Panc1 (cell line): ENCODE measurements at regions not wholly inside any gene's neighbourhood (a gene's known extent, or its start where the extent isn't known, plus 50 kb on each side); places are given as distances from the start of the nearest gene placed in this dataset.

Source experiments
- ATAC-seq: fragments of 200-7000 bp; cut with Tn5 transposase; 2 replicates; pipeline ENCODE4 v1.9.1; 2020; ENCODE audit warnings: mild to moderate bottlenecking, moderate library complexity
- BruUV-seq: library from RNA; stranded (reverse); fragments of 400-500 nt; replicated peaks from 2 replicates; lab custom pipeline; 2021; lab: Mats Ljungman, UMichigan
- CTCF ChIA-PET: fragments of 300-600 bp; sonication (Branson Sonifier 250); formaldehyde crosslinking; loops from one replicate; lab custom pipeline; 2022; ENCODE audit warnings: antibody characterized with exemption; lab: Charles Lee
- POLR2A ChIA-PET: fragments of 300-600 bp; sonication (Branson Sonifier 250); formaldehyde crosslinking; loops from one replicate; lab custom pipeline; 2022; ENCODE audit warnings: antibody characterized with exemption; lab: Charles Lee
- DNase-seq: peaks from one replicate; pipeline ENCODE4 v3.0.0-alpha.2; 2010; ENCODE audit warnings: low read depth, low spot score
- H3K27ac ChIP-seq: 2 replicates; pipeline ENCODE4 v1.5.1; 2011; ENCODE audit warnings: mild to moderate bottlenecking, low read length, inconsistent platforms
- H3K27me3 ChIP-seq: fragments of 200-500 bp; sonication (Bioruptor generic); 2 replicates; pipeline ENCODE4 v1.6.0; 2014; ENCODE audit warnings: low read length, inconsistent platforms; ENCODE audit not compliant: control insufficient read depth, insufficient read depth
- H3K36me3 ChIP-seq: fragments of 200-500 bp; sonication (Bioruptor generic); 2 replicates; pipeline ENCODE4 v1.5.1; 2014; ENCODE audit warnings: inconsistent platforms, mild to moderate bottlenecking, low read length, moderate library complexity; ENCODE audit not compliant: control insufficient read depth, insufficient read depth
- H3K4me1 ChIP-seq: 2 replicates; pipeline ENCODE4 v1.5.1; 2011; ENCODE audit warnings: inconsistent platforms, mild to moderate bottlenecking, low read length, moderate library complexity; ENCODE audit not compliant: control insufficient read depth, insufficient read depth
- H3K4me3 ChIP-seq, 2 experiments: 2 replicates each; pipeline ENCODE4 v1.5.1; 2011 to 2012; ENCODE audit warnings: low read depth in 2 of 2, low read length in 2 of 2, mild to moderate bottlenecking in 2 of 2, inconsistent platforms in 1 of 2, moderate library complexity in 1 of 2
- H3K9me3 ChIP-seq: fragments of 200-500 bp; sonication (Bioruptor generic); 2 replicates; pipeline ENCODE4 v1.5.1; 2014; ENCODE audit warnings: low read depth, mild to moderate bottlenecking, inconsistent platforms, low read length, moderate library complexity; ENCODE audit not compliant: control insufficient read depth, insufficient read depth
- POLR2AphosphoS5 ChIP-seq: IDR thresholded peaks from 2 replicates; pipeline ENCODE4 v1.6.1; 2012; ENCODE audit warnings: mild to moderate bottlenecking, low read depth, low read length, moderate library complexity
- SIN3A ChIP-seq: IDR thresholded peaks from 2 replicates; pipeline ENCODE4 v1.6.1; 2012; ENCODE audit warnings: low read depth, mild to moderate bottlenecking, low read length, moderate library complexity, borderline replicate concordance; ENCODE audit not compliant: insufficient read depth
- TCF7L2 ChIP-seq: IDR thresholded peaks from 2 replicates; pipeline ENCODE4 v1.6.1; 2011; ENCODE audit warnings: mild to moderate bottlenecking, low read depth, low read length, inconsistent platforms
- in situ Hi-C: cut with HindIII; loops from 2 replicates; pipeline ENCODE4 v1.10.0; 2016; ENCODE audit warnings: low sequenced_read_pairs, low pct_unique_long_range_greater_than_20kb
- intact Hi-C: fragments of 100-400 bp; cut with micrococcal nuclease; formaldehyde crosslinking; loops from one replicate; pipeline ENCODE4 v1.10.0; 2022; ENCODE audit not compliant: unreplicated experiment
- TF ChIP-seq, protein P1 (sequence below): fragments of 450-650 bp; IDR thresholded peaks from 2 replicates; pipeline ENCODE4 v1.5.1; 2017; ENCODE audit warnings: mild to moderate bottlenecking
- TF ChIP-seq, protein P2 (sequence below), 2 experiments: IDR thresholded peaks; 2 replicates each; pipeline ENCODE4 v1.6.1; 2011 to 2012; ENCODE audit warnings: low read depth in 2 of 2, control low read depth in 1 of 2, low read length in 1 of 2, mild to moderate bottlenecking in 1 of 2, moderate library complexity in 1 of 2; ENCODE audit not compliant: insufficient read depth in 1 of 2

DNA sequence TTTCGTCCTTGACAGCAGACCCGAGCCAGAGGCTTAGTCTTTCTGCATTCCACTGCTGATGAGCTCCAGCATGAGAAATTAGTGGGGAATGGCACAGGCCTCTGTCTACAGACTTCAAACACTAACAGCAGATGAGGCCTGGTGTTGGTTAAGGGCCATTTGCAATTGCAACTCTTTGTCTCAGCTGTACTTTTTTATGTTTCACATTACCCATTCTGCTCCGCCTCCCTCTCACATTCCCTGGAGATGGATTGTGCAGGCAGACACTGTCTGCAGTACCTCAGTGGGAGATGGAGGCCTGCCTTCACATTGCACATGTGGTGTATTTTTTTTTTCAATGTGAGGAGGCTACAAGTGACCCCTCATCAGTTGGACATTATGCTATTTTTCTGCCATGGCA is 370.2 kb downstream of the DUSP10 start:
- ChIA-PET POLR2A (no interaction called here), CTCF (no interaction called here)
- DNase-seq (no peak), ATAC-seq (no peak)
- no peaks in the 10 kb centered on the region for H3K9me3 ChIP-seq
- H3K4me1 ChIP-seq, result no peaks in the 10 kb centered on the region
- no TSS peak for BruUV-seq
- no peaks in the 10 kb centered on the region for H3K27me3 ChIP-seq
- H3K4me3 ChIP-seq, result no peak overlapping the region
- no peaks in the 10 kb centered on the region for H3K36me3 ChIP-seq
- intact Hi-C loops (no loop called here), in situ Hi-C loops (no loop called here)
- H3K27ac ChIP-seq, result no peak overlapping the region
- TF ChIP-seq TCF7L2, result no peak
- TF ChIP-seq, protein P1, sequence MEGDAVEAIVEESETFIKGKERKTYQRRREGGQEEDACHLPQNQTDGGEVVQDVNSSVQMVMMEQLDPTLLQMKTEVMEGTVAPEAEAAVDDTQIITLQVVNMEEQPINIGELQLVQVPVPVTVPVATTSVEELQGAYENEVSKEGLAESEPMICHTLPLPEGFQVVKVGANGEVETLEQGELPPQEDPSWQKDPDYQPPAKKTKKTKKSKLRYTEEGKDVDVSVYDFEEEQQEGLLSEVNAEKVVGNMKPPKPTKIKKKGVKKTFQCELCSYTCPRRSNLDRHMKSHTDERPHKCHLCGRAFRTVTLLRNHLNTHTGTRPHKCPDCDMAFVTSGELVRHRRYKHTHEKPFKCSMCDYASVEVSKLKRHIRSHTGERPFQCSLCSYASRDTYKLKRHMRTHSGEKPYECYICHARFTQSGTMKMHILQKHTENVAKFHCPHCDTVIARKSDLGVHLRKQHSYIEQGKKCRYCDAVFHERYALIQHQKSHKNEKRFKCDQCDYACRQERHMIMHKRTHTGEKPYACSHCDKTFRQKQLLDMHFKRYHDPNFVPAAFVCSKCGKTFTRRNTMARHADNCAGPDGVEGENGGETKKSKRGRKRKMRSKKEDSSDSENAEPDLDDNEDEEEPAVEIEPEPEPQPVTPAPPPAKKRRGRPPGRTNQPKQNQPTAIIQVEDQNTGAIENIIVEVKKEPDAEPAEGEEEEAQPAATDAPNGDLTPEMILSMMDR, result no peak
- no peak for TF ChIP-seq POLR2AphosphoS5
- TF ChIP-seq, protein P2, sequence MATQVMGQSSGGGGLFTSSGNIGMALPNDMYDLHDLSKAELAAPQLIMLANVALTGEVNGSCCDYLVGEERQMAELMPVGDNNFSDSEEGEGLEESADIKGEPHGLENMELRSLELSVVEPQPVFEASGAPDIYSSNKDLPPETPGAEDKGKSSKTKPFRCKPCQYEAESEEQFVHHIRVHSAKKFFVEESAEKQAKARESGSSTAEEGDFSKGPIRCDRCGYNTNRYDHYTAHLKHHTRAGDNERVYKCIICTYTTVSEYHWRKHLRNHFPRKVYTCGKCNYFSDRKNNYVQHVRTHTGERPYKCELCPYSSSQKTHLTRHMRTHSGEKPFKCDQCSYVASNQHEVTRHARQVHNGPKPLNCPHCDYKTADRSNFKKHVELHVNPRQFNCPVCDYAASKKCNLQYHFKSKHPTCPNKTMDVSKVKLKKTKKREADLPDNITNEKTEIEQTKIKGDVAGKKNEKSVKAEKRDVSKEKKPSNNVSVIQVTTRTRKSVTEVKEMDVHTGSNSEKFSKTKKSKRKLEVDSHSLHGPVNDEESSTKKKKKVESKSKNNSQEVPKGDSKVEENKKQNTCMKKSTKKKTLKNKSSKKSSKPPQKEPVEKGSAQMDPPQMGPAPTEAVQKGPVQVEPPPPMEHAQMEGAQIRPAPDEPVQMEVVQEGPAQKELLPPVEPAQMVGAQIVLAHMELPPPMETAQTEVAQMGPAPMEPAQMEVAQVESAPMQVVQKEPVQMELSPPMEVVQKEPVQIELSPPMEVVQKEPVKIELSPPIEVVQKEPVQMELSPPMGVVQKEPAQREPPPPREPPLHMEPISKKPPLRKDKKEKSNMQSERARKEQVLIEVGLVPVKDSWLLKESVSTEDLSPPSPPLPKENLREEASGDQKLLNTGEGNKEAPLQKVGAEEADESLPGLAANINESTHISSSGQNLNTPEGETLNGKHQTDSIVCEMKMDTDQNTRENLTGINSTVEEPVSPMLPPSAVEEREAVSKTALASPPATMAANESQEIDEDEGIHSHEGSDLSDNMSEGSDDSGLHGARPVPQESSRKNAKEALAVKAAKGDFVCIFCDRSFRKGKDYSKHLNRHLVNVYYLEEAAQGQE (IDR thresholded peaks at IDR 0.05; ENCODE audit: insufficient read depth in 1 of 2, low read depth in 2 of 2, low read length in 1 of 2), result no peak
- no peak for TF ChIP-seq SIN3A

DNA sequence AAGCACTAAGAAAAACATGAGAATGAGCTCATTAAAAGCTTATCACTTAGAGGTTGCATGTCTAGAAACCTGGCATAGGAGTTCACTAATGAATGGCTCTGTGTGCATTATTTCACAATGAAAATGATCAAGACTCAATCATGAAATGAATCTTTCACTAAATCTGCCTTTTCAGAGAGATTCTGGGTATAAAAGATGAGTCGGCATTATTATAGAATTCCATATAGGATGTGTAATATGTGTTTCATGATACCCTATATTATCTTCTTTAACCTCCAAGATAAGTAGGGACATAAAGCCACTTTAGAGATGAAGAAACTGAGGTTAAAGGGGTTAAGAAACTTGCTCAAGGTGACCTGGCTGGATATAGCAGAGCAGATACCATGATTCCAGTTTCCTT is 368.1 kb downstream of the DUSP10 start:
- no peaks in the 10 kb centered on the region for H3K9me3 ChIP-seq
- ATAC-seq (no peak), DNase-seq (no peak)
- H3K27ac ChIP-seq, result no peak overlapping the region
- intact Hi-C loops (no loop called here), in situ Hi-C loops (no loop called here)
- H3K27me3 ChIP-seq, result no peaks in the 10 kb centered on the region
- no peaks in the 10 kb centered on the region for H3K36me3 ChIP-seq
- ChIA-PET POLR2A (no interaction called here), CTCF (no interaction called here)
- H3K4me1 ChIP-seq, result no peaks in the 10 kb centered on the region
- no TSS peak for BruUV-seq
- H3K4me3 ChIP-seq, result no peak overlapping the region
- TF ChIP-seq, protein P1, result no peak
- TF ChIP-seq SIN3A (no peak), POLR2AphosphoS5 (no peak), TCF7L2 (no peak)
- TF ChIP-seq, protein P2 (IDR thresholded peaks at IDR 0.05; ENCODE audit: insufficient read depth in 1 of 2, low read depth in 2 of 2, low read length in 1 of 2), result no peak
